ENCODE measurements at regions not wholly inside any gene's neighbourhood (a gene's known extent, or its start where the extent isn't known, plus 50 kb on each side); places are given as distances from the start of the nearest gene placed in this dataset.

- Histone ChIP-seq H3K9ac (ENCODE audit: low read depth, low read length) (no peak overlapping the region), H3K36me3 (ENCODE audit: insufficient read depth, low read length) (no peaks in the 10 kb centered on the region), H3K79me2 (ENCODE audit: insufficient read depth, low read length) (no peaks in the 10 kb centered on the region), H3K27ac (ENCODE audit: low read length) (no peak overlapping the region), H3K4me3 (ENCODE audit: low read depth in 1 of 2, low read length in 2 of 2) (no peak overlapping the region), H3K4me2 (ENCODE audit: insufficient read depth, low read length) (no peak overlapping the region), H2AFZ (ENCODE audit: low read depth, low read length) (no peak overlapping the region), H3K27me3 (ENCODE audit: insufficient read depth, low read length, poor library complexity) (no peaks in the 10 kb centered on the region), H3K4me1 (ENCODE audit: insufficient read depth, low read length) (no peaks in the 10 kb centered on the region), H4K20me1 (ENCODE audit: insufficient read depth, low read length) (no peaks in the 10 kb centered on the region), H3K9me3 (ENCODE audit: insufficient read depth, low read length, severe bottlenecking) (no peaks in the 10 kb centered on the region)
- ATAC-seq (ENCODE audit: insufficient read depth, low read depth) (no peak), DNase-seq (no peak)
- TF ChIP-seq CTCF (IDR thresholded peaks at IDR 0.05; ENCODE audit: borderline replicate concordance, extremely low read depth, low read length, poor library complexity, severe bottlenecking) (no peak), EZH2 (IDR thresholded peaks at IDR 0.05; ENCODE audit: borderline replicate concordance, low read depth, low read length, severe bottlenecking) (no peak)
These were observed 188.8 kb upstream of the PAPPA start for GRCh38 chr9:115964710-115965347.

GRCh38 chr9:115966660-115967059 is 186.9 kb upstream of the PAPPA start:
- no peak for TF ChIP-seq CTCF (IDR thresholded peaks at IDR 0.05; ENCODE audit: borderline replicate concordance, extremely low read depth, low read length, poor library complexity, severe bottlenecking)
- no peak for TF ChIP-seq EZH2 (IDR thresholded peaks at IDR 0.05; ENCODE audit: borderline replicate concordance, low read depth, low read length, severe bottlenecking)
- Histone ChIP-seq H3K9me3 (ENCODE audit: insufficient read depth, low read length, severe bottlenecking) (no peaks in the 10 kb centered on the region), H3K27me3 (ENCODE audit: insufficient read depth, low read length, poor library complexity) (no peaks in the 10 kb centered on the region), H3K9ac (ENCODE audit: low read depth, low read length) (no peak overlapping the region), H3K4me1 (ENCODE audit: insufficient read depth, low read length) (no peaks in the 10 kb centered on the region), H2AFZ (ENCODE audit: low read depth, low read length) (no peak overlapping the region), H3K79me2 (ENCODE audit: insufficient read depth, low read length) (no peaks in the 10 kb centered on the region), H3K4me3 (ENCODE audit: low read depth in 1 of 2, low read length in 2 of 2) (no peak overlapping the region), H3K4me2 (ENCODE audit: insufficient read depth, low read length) (no peak overlapping the region), H3K27ac (ENCODE audit: low read length) (no peak overlapping the region), H4K20me1 (ENCODE audit: insufficient read depth, low read length) (no peaks in the 10 kb centered on the region), H3K36me3 (ENCODE audit: insufficient read depth, low read length) (no peaks in the 10 kb centered on the region)
- no peak for ATAC-seq (ENCODE audit: insufficient read depth, low read depth)
- no peak for DNase-seq

- H4K20me1 ChIP-seq (ENCODE audit: insufficient read depth, low read length), result no peaks in the 10 kb centered on the region
- no peaks in the 10 kb centered on the region for H3K4me1 ChIP-seq (ENCODE audit: insufficient read depth, low read length)
- no peak overlapping the region for H3K27ac ChIP-seq (ENCODE audit: low read length)
- H3K4me2 ChIP-seq (ENCODE audit: insufficient read depth, low read length), result no peak overlapping the region
- no peak overlapping the region for H3K4me3 ChIP-seq (ENCODE audit: low read depth in 1 of 2, low read length in 2 of 2)
- no peaks in the 10 kb centered on the region for H3K27me3 ChIP-seq (ENCODE audit: insufficient read depth, low read length, poor library complexity)
- no peak for TF ChIP-seq CTCF (IDR thresholded peaks at IDR 0.05; ENCODE audit: borderline replicate concordance, extremely low read depth, low read length, poor library complexity, severe bottlenecking)
- TF ChIP-seq EZH2 (IDR thresholded peaks at IDR 0.05; ENCODE audit: borderline replicate concordance, low read depth, low read length, severe bottlenecking), result no peak
- ATAC-seq (ENCODE audit: insufficient read depth, low read depth) (no peak), DNase-seq (no peak)
- no peaks in the 10 kb centered on the region for H3K9me3 ChIP-seq (ENCODE audit: insufficient read depth, low read length, severe bottlenecking)
- H3K79me2 ChIP-seq (ENCODE audit: insufficient read depth, low read length), result no peaks in the 10 kb centered on the region
- no peak overlapping the region for H3K9ac ChIP-seq (ENCODE audit: low read depth, low read length)
- no peaks in the 10 kb centered on the region for H3K36me3 ChIP-seq (ENCODE audit: insufficient read depth, low read length)
- no peak overlapping the region for H2AFZ ChIP-seq (ENCODE audit: low read depth, low read length)
These were observed 184.5 kb upstream of the PAPPA start for GRCh38 chr9:115969096-115969495.

All from DND-41 (cell line).